Pancreas (tissue), 10 donors: ENCODE measurements at regions not wholly inside any gene's neighbourhood (a gene's known extent, or its start where the extent isn't known, plus 50 kb on each side); places are given as distances from the start of the nearest gene placed in this dataset.

ENCODE experiments used
- ATAC-seq, 4 donors: fragments of 200-7000 bp; cut with Tn5 transposase; one replicate each; pipeline versions ENCODE4 v1.8.0 to v1.9.1; 2020; ENCODE audit warnings: mild to moderate bottlenecking in 4 of 4, moderate library complexity in 4 of 4
- DNase-seq, 6 donors: peaks; one replicate each; pipeline ENCODE4 v3.0.0-alpha.2; 2020
- FAIRE-seq: peaks from 2 replicates; lab custom pipeline; 2012; peaks lifted over from hg19 to GRCh38; lab: Jason Lieb, UNC
- H3K27ac ChIP-seq, 4 donors: fragments of 200-600 bp; sonication (generic); 1 replicate in 3 of 4; 2 replicates in 1 of 4; pipeline versions ENCODE4 v1.5.0 to v1.8.0; 2020
- H3K27me3 ChIP-seq, 4 donors: fragments of 200-600 bp; one replicate each; pipeline ENCODE4 v1.8.0; 2021
- H3K36me3 ChIP-seq, 3 donors: fragments of 200-600 bp; sonication (generic) in 1 of 3; one replicate each; pipeline versions ENCODE4 v1.5.0 to v1.8.0; 2020 to 2021
- H3K4me1 ChIP-seq, 3 donors: fragments of 200-600 bp; one replicate each; pipeline ENCODE4 v1.8.0; 2021
- H3K4me3 ChIP-seq, 4 donors: fragments of 200-600 bp; sonication (generic) in 2 of 4; one replicate each; pipeline versions ENCODE4 v1.5.0 to v1.8.0; 2020 to 2021
- H3K9me3 ChIP-seq, 4 donors: fragments of 200-600 bp; one replicate each; pipeline ENCODE4 v1.8.0; 2021
- WGBS, 2 donors: extraction: QIAGEN DNeasy Blood & Tissue Kit; methylation state at CpG; one replicate each; pipeline ENCODE4 v1.1.7; 2013; 5-methylcytosine and 5-hydroxymethylcytosine counted together
- intact Hi-C, 3 donors: fragments of 100-400 bp; cut with DNase I; formaldehyde crosslinking; loops; one replicate each; pipeline versions ENCODE4 v1.11.1 to v1.14.2; 2022
- TF ChIP-seq, protein P1 (sequence below), 4 donors: fragments of 200-600 bp; sonication (generic) in 3 of 4; IDR thresholded peaks; one replicate each; pipeline versions ENCODE4 v1.5.0 to v1.8.0; 2021; ENCODE audit warnings: antibody characterized with exemption in 4 of 4
- donor health status: healthy with polysubstance abuse.
- donor health status: DM: no; HTN: no; CAD: no; lungs with moderate emphysema.
- donor health status: DM: no; HTN: no; CAD: no.
- donor health status: control.
- donor health status: control.
- donor health status: Bipolar disorder and iron deficiency.
- donor health status: DM: yes; HTN: yes; CAD: no.
- donor health status: DM: no; HTN: no; CAD: no.
- donor health status: DM: no; HTN: no; CAD: no.
- donor health status: DM: yes; HTN: yes; CAD: no.

DNA sequence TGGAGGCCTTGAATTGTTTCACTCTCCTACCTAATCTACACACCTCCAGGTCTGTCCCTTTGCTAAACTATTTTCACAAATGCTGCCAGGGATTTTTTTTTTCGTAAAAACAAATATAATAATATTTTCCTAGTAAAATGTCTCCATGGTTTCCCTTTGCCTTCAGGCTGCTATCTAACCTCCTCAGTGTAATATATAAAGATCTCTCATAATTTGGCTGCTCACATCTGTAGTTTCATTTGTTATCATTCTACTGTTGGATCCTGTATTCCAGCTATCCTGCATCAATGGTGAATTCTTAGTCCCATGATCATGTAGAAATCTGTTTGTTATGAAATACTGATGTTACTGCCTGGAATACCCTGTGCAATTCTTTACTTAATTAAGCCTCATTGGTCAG, 211.9 kb upstream of the CHRM2 start:
- DNase-seq = no peak
- H3K9me3 ChIP-seq = no peaks in the 10 kb centered on the region
- no peaks in the 10 kb centered on the region for H3K4me1 ChIP-seq
- no peak for FAIRE-seq
- ATAC-seq = no peak
- TF ChIP-seq, protein P1, sequence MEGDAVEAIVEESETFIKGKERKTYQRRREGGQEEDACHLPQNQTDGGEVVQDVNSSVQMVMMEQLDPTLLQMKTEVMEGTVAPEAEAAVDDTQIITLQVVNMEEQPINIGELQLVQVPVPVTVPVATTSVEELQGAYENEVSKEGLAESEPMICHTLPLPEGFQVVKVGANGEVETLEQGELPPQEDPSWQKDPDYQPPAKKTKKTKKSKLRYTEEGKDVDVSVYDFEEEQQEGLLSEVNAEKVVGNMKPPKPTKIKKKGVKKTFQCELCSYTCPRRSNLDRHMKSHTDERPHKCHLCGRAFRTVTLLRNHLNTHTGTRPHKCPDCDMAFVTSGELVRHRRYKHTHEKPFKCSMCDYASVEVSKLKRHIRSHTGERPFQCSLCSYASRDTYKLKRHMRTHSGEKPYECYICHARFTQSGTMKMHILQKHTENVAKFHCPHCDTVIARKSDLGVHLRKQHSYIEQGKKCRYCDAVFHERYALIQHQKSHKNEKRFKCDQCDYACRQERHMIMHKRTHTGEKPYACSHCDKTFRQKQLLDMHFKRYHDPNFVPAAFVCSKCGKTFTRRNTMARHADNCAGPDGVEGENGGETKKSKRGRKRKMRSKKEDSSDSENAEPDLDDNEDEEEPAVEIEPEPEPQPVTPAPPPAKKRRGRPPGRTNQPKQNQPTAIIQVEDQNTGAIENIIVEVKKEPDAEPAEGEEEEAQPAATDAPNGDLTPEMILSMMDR (IDR thresholded peaks at IDR 0.05) = no peak
- WGBS, 2 donors = 78% methylated on average over 1 of the region's 1 CpG
- intact Hi-C loops = no loop called here
- H3K36me3 ChIP-seq = no peaks in the 10 kb centered on the region
- no peak overlapping the region for H3K4me3 ChIP-seq
- no peaks in the 10 kb centered on the region for H3K27me3 ChIP-seq
- no peak overlapping the region for H3K27ac ChIP-seq

- FAIRE-seq = no peak
- intact Hi-C loops = no loop called here
Observed at GRCh38 chr7:136655414-136655813, 213.0 kb upstream of the CHRM2 start.

GRCh38 chr7:136654406-136654805, 214.0 kb upstream of the CHRM2 start:
- TF ChIP-seq, protein P1 (IDR thresholded peaks at IDR 0.05) = no peak
- WGBS, 2 donors = 50 to 60% methylated on average over 3 of the region's 3 CpGs
- FAIRE-seq = no peak
- no peak for DNase-seq
- no peaks in the 10 kb centered on the region for H3K4me1 ChIP-seq
- H3K27me3 ChIP-seq = no peaks in the 10 kb centered on the region
- no peak overlapping the region for H3K27ac ChIP-seq
- H3K9me3 ChIP-seq = no peaks in the 10 kb centered on the region
- H3K36me3 ChIP-seq = no peaks in the 10 kb centered on the region
- intact Hi-C loops = no loop called here
- no peak for ATAC-seq
- H3K4me3 ChIP-seq = no peak overlapping the region

More at GRCh38 chr7:136655414-136655813, 213.0 kb upstream of the CHRM2 start:
- no peak for ATAC-seq
- TF ChIP-seq, protein P1 (IDR thresholded peaks at IDR 0.05) = no peak
- DNase-seq = no peak
- H3K27ac ChIP-seq = no peak overlapping the region
- H3K36me3 ChIP-seq = no peaks in the 10 kb centered on the region
- H3K9me3 ChIP-seq = no peaks in the 10 kb centered on the region
- H3K4me3 ChIP-seq = no peak overlapping the region
- no peaks in the 10 kb centered on the region for H3K4me1 ChIP-seq
- H3K27me3 ChIP-seq = no peaks in the 10 kb centered on the region

- Histone ChIP-seq H3K36me3 (no peaks in the 10 kb centered on the region), H3K4me3 (no peak overlapping the region), H3K4me1 (no peaks in the 10 kb centered on the region), H3K27ac (no peak overlapping the region), H3K9me3 (no peaks in the 10 kb centered on the region), H3K27me3 (no peaks in the 10 kb centered on the region)
- WGBS, 2 donors = 69 to 89% methylated on average over 3 of the region's 3 CpGs
- ATAC-seq (no peak), DNase-seq (no peak), FAIRE-seq (peak; percentile 29)
- TF ChIP-seq, protein P1 (IDR thresholded peaks at IDR 0.05) = no peak
- intact Hi-C loops = no loop called here
Observed at GRCh38 chr7:136652635-136653370, 215.6 kb upstream of the CHRM2 start.

DNA sequence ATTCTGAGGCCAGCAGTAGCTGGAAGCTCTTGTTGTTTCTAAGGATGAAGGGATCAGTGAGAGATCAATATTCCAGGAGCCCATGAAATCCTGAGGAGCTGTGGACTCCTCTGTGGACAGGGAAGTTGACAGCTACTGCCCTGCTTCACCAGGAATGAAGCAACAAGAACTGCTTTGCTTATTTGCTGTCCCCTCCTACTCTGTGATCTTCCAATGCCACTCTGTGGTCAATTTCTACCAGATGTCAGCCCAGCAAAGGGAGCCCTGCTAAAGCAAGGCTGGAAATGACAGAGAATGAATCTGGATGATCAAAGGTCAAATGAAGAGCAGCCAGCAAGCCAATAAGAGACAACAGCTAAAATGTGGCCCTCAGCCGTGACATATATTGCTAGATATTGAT, 227.5 kb upstream of the CHRM2 start:
- DNase-seq = no peak
- intact Hi-C loops = no loop called here
- Histone ChIP-seq H3K4me3 (no peak overlapping the region), H3K36me3 (no peaks in the 10 kb centered on the region), H3K27ac (no peak overlapping the region), H3K4me1 (no peaks in the 10 kb centered on the region), H3K27me3 (no peaks in the 10 kb centered on the region), H3K9me3 (no peaks in the 10 kb centered on the region)
- WGBS, 2 donors = 64 to 68% methylated on average over 1 of the region's 1 CpG
- ATAC-seq = no peak
- TF ChIP-seq, protein P1 (IDR thresholded peaks at IDR 0.05) = no peak
- no peak for FAIRE-seq
